ENCODE measurements at regions not wholly inside any gene's neighbourhood (a gene's known extent, or its start where the extent isn't known, plus 50 kb on each side); places are given as distances from the start of the nearest gene placed in this dataset.

- BruUV-seq (replicated peaks), result no TSS peak
- no peak overlapping the region for H4K8ac ChIP-seq (ENCODE audit: low read depth in 2 of 2, low read length in 2 of 2)
- dilution Hi-C loops (cut with HindIII; ENCODE audit: low sequenced_read_pairs, unreplicated experiment) (no loop called here), in situ Hi-C loops (cut with MboI; ENCODE audit: low sequenced_read_pairs) (no loop called here), intact Hi-C loops (cut with micrococcal nuclease) (no loop called here)
- no peaks in the 10 kb centered on the region for H3K36me3 ChIP-seq (ENCODE audit: control insufficient read depth, insufficient read depth, low read length)
- no peaks in the 10 kb centered on the region for H3K9me1 ChIP-seq (ENCODE audit: insufficient read depth, low read length)
- H3K4ac ChIP-seq (ENCODE audit: low read depth, low read length), result no peak overlapping the region
- ATAC-seq (ENCODE audit: low read depth) (no peak), DNase-seq (no peak)
- peaks cover 61% of the 10 kb centered on the region for H3K9me3 ChIP-seq (ENCODE audit: control insufficient read depth, insufficient read depth, low read length)
- POLR2A ChIA-PET (ENCODE audit: unreplicated experiment), result no interaction called here
- H3K27ac ChIP-seq (ENCODE audit: insufficient read depth, low read length), result no peak overlapping the region
- no peak overlapping the region for H3K18ac ChIP-seq (ENCODE audit: low read depth, low read length)
- no peak overlapping the region for H4K5ac ChIP-seq (ENCODE audit: low read depth, low read length)
- no peak overlapping the region for H3K23ac ChIP-seq (ENCODE audit: low read depth, low read length)
- no peaks in the 10 kb centered on the region for H3K4me1 ChIP-seq (ENCODE audit: control insufficient read depth, insufficient read depth, low read length)
- no peak overlapping the region for H3K4me3 ChIP-seq (ENCODE audit: insufficient read depth, low read depth, low read length)
- WGBS, 2 experiments (ENCODE audit: extremely low coverage in 2 of 2, insufficient read length in 1 of 2), result no CpG with 5 or more reads among the region's 6 CpGs
- H2BK5ac ChIP-seq (ENCODE audit: low read depth, low read length, poor library complexity, severe bottlenecking), result no peak overlapping the region
- TF ChIP-seq MAFK (IDR thresholded peaks at IDR 0.05; ENCODE audit: low read depth, low read length) (no peak), RFX5 (IDR thresholded peaks at IDR 0.05; ENCODE audit: low read depth, low read length) (no peak), FOS (IDR thresholded peaks at IDR 0.05; ENCODE audit: low read depth, low read length) (no peak), NFE2L2 (IDR thresholded peaks at IDR 0.05; ENCODE audit: low read depth, low read length) (no peak), MAZ (IDR thresholded peaks at IDR 0.05; ENCODE audit: borderline replicate concordance, low read depth, low read length) (no peak), CEBPB (IDR thresholded peaks at IDR 0.05; ENCODE audit: low read depth, low read length) (no peak), SMC3 (IDR thresholded peaks at IDR 0.05; ENCODE audit: low read depth, low read length) (no peak), RAD21 (IDR thresholded peaks at IDR 0.05; ENCODE audit: low read length) (no peak), POLR2A (IDR thresholded peaks at IDR 0.05; ENCODE audit: low read depth, low read length) (no peak), CHD1 (IDR thresholded peaks at IDR 0.05; ENCODE audit: low read depth, low read length) (no peak), USF2 (IDR thresholded peaks at IDR 0.05; ENCODE audit: low read depth, low read length) (no peak), RCOR1 (IDR thresholded peaks at IDR 0.05; ENCODE audit: insufficient replicate concordance, low read length) (no peak), CTCF (conservative IDR thresholded peaks at IDR 0.05; ENCODE audit: low read depth, low read length) (no peak), MXI1 (IDR thresholded peaks at IDR 0.05; ENCODE audit: borderline replicate concordance, low read depth, low read length) (no peak), BHLHE40 (IDR thresholded peaks at IDR 0.05; ENCODE audit: low read depth, low read length) (no peak)
- TF ChIP-seq, protein P1, sequence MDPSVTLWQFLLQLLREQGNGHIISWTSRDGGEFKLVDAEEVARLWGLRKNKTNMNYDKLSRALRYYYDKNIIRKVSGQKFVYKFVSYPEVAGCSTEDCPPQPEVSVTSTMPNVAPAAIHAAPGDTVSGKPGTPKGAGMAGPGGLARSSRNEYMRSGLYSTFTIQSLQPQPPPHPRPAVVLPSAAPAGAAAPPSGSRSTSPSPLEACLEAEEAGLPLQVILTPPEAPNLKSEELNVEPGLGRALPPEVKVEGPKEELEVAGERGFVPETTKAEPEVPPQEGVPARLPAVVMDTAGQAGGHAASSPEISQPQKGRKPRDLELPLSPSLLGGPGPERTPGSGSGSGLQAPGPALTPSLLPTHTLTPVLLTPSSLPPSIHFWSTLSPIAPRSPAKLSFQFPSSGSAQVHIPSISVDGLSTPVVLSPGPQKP (IDR thresholded peaks at IDR 0.05; ENCODE audit: borderline replicate concordance, low read depth, low read length), result no peak
- no peaks in the 10 kb centered on the region for H4K20me1 ChIP-seq (ENCODE audit: insufficient read depth, low read length)
- no peak overlapping the region for H2AK5ac ChIP-seq (ENCODE audit: low read depth, low read length)
- CTCF ChIA-PET, result no interaction called here
- H3K4me2 ChIP-seq (ENCODE audit: low read depth, low read length), result no peak overlapping the region
- H3K27me3 ChIP-seq (ENCODE audit: control insufficient read depth, insufficient read depth, low read length), result no peaks in the 10 kb centered on the region
- H3K56ac ChIP-seq (ENCODE audit: extremely low read depth, insufficient read depth, low read length), result no peak overlapping the region
- no peak overlapping the region for H2BK120ac ChIP-seq (ENCODE audit: low read depth, low read length)
- H2AK9ac ChIP-seq (replicated peaks; ENCODE audit: low read depth, low read length, poor library complexity), result no peak overlapping the region
- H2AFZ ChIP-seq (replicated peaks; ENCODE audit: low read length, poor library complexity), result no peak overlapping the region
- no peak overlapping the region for H3K9ac ChIP-seq (ENCODE audit: low read depth, low read length)
- no peaks in the 10 kb centered on the region for H3K79me1 ChIP-seq (ENCODE audit: low read depth in 1 of 2, low read length in 2 of 2)
- H3K14ac ChIP-seq (replicated peaks; ENCODE audit: low read depth, low read length), result no peak overlapping the region
- H4K91ac ChIP-seq (ENCODE audit: insufficient read depth, low read depth, low read length), result no peak overlapping the region
- H2BK20ac ChIP-seq (ENCODE audit: low read depth, low read length), result no peak overlapping the region
- H2BK15ac ChIP-seq (ENCODE audit: low read depth, low read length), result no peak overlapping the region
These were observed 199.0 kb downstream of the BCL11B start for GRCh38 chr14:99072956-99073355.

Measured in IMR-90 (cell line).